Neutrophil (primary cell): ENCODE measurements at regions not wholly inside any gene's neighbourhood (a gene's known extent, or its start where the extent isn't known, plus 50 kb on each side); places are given as distances from the start of the nearest gene placed in this dataset.

Experiments used
- H3K27ac ChIP-seq: fragments of 200-600 bp; sonication (generic); 2 replicates; pipeline ENCODE4 v1.5.1; 2016; ENCODE audit warnings: mild to moderate bottlenecking, moderate library complexity
- H3K27me3 ChIP-seq: fragments of 200-600 bp; sonication (generic); 2 replicates; pipeline ENCODE4 v1.6.0; 2016; ENCODE audit warnings: mild to moderate bottlenecking
- H3K36me3 ChIP-seq: fragments of 200-600 bp; sonication (generic); 2 replicates; pipeline ENCODE4 v1.5.1; 2017
- H3K4me1 ChIP-seq, 2 experiments: fragments of 200-600 bp in 1 of 2; sonication (generic) in 1 of 2; 1 replicate in 1 of 2; 2 replicates in 1 of 2; pipeline versions ENCODE4 v1.5.1 to v1.6.1; 2013 to 2016; ENCODE audit warnings: low read depth in 1 of 2, low read length in 1 of 2, mild to moderate bottlenecking in 1 of 2, moderate library complexity in 1 of 2; ENCODE audit not compliant: control insufficient read depth in 1 of 2, insufficient read depth in 1 of 2
- H3K4me3 ChIP-seq, 2 experiments: fragments of 200-600 bp in 1 of 2; sonication (generic) in 1 of 2; 1 replicate in 1 of 2; 2 replicates in 1 of 2; pipeline ENCODE4 v1.5.1; 2013 to 2016; ENCODE audit warnings: low read depth in 1 of 2, low read length in 1 of 2, mild to moderate bottlenecking in 1 of 2, moderate library complexity in 1 of 2
- H3K9me3 ChIP-seq: fragments of 200-600 bp; sonication (generic); 2 replicates; pipeline ENCODE4 v1.5.1; 2016
- TF ChIP-seq, protein P1 (sequence below): fragments of 200-600 bp; sonication (generic); IDR thresholded peaks from 2 replicates; pipeline ENCODE4 v1.5.1; 2016; ENCODE audit warnings: antibody characterized with exemption

DNA sequence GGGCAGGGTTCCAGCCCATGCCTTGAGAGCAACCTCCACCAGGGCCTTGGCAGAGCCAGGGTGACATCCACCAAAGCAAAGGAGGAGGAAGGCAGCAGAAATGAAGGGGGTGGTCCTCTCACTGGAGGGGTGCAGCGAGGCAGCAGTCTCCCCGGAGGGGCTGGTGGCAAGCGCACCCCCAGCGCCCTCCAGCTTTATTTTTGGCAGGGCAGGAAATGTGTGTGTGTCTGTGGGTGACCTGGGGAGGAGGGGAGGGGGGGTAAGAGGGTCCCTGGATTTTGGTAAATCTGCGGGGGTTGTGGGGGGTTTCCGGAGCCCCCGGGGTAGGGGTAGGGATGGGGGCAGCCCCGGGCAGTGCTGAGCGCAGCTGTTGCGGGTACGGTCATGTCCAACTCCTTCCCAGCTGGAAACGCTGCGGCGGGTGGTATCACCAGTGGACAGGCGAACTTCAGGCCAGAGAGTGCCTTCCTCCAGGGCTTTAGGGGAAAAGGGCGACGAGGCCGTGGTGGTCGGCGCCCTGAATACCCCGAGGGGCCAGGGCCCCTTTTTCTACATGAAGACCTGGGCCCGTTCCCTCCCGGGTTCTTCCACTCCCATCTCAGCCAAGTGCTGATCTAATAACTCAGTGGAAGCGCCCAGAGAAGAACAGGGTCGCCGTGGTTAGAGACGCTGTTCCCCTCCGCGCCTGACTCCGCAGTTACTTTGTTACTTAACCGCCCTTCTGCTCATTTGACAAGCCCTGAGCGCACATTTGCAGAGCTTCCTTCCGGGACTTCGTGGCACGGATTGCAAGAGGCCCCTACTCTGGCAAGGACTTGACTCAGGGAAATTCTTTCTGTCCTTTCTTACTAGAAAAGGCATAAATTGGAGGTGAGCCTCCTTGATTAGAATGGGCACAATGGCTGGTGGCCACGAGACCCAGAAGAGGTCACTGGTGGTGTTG lies 55.2 kb downstream of the FOS start:
- Histone ChIP-seq H3K27ac (peak overlapping the region; percentile 89), H3K27me3 (no peaks in the 10 kb centered on the region), H3K4me1 (peaks cover 77% of the 10 kb centered on the region in 2 experiments), H3K4me3 (peak overlapping the region; percentile 59 to 60), H3K9me3 (no peaks in the 10 kb centered on the region), H3K36me3 (no peaks in the 10 kb centered on the region)
- TF ChIP-seq, protein P1, sequence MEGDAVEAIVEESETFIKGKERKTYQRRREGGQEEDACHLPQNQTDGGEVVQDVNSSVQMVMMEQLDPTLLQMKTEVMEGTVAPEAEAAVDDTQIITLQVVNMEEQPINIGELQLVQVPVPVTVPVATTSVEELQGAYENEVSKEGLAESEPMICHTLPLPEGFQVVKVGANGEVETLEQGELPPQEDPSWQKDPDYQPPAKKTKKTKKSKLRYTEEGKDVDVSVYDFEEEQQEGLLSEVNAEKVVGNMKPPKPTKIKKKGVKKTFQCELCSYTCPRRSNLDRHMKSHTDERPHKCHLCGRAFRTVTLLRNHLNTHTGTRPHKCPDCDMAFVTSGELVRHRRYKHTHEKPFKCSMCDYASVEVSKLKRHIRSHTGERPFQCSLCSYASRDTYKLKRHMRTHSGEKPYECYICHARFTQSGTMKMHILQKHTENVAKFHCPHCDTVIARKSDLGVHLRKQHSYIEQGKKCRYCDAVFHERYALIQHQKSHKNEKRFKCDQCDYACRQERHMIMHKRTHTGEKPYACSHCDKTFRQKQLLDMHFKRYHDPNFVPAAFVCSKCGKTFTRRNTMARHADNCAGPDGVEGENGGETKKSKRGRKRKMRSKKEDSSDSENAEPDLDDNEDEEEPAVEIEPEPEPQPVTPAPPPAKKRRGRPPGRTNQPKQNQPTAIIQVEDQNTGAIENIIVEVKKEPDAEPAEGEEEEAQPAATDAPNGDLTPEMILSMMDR: no peak

DNA sequence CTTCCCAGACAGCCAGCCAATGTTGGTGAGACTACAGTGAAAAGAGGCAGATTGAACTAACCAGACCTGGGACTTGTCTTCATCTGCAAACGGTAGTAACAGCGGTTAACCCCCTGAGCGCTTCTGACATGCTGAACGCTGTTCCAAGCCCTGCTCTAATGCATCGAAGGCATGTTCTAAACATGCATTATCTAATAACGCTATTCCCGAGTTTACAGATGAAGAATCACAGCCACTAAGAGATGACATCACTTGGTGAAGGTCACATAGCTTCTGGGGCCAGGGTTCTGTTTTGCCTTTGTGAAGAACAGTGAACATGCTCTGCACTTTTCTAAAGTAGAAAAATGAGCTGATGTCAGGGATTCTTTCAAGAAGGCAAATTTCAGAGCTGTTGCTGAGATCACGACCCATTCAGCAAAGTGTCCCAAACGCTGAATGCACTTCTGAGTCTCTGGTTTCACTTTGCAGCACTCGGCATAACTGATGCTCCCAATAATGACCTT lies 56.0 kb downstream of the FOS start:
- TF ChIP-seq, protein P1: no peak
- H3K4me1 ChIP-seq: peaks cover 78% of the 10 kb centered on the region in 2 experiments
- peak overlapping the region; percentile 59 to 60 for H3K4me3 ChIP-seq
- no peaks in the 10 kb centered on the region for H3K36me3 ChIP-seq
- peak overlapping the region; percentile 89 for H3K27ac ChIP-seq
- no peaks in the 10 kb centered on the region for H3K27me3 ChIP-seq
- H3K9me3 ChIP-seq: no peaks in the 10 kb centered on the region

DNA sequence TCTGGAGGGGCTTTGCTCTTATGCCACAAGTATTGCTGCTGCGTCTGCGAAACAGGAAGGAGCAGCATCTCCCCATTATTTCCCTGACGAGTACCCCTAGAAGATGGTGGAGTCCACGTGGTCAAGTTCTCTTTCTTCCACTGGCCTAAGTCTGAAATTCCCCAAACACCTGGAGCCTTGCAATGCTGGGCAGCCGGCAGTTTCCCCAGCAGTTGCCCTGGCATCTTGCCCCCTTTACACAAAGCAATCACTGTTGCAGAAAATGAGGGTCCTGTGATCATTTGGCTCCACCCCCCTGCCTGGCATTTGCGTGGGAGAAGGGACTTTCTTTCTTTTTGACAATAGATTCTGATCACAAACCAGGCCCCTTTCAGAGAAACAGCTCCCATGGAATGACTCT lies 56.9 kb downstream of the FOS start:
- Histone ChIP-seq H3K27me3 (no peaks in the 10 kb centered on the region), H3K36me3 (no peaks in the 10 kb centered on the region), H3K4me1 (peaks cover 87 to 88% of the 10 kb centered on the region in 2 experiments), H3K4me3 (no peak overlapping the region), H3K27ac (peak overlapping the region; percentile 89), H3K9me3 (no peaks in the 10 kb centered on the region)
- TF ChIP-seq, protein P1: no peak

- peak overlapping the region; percentile 92 for H3K27ac ChIP-seq
- no peaks in the 10 kb centered on the region for H3K36me3 ChIP-seq
- H3K9me3 ChIP-seq: no peaks in the 10 kb centered on the region
- peaks cover 97 to 98% of the 10 kb centered on the region in 2 experiments for H3K4me1 ChIP-seq
- TF ChIP-seq, protein P1: no peak
- H3K4me3 ChIP-seq: no peak overlapping the region
- no peaks in the 10 kb centered on the region for H3K27me3 ChIP-seq
These were observed 59.8 kb downstream of the FOS start for GRCh38 chr14:75338398-75338797.

DNA sequence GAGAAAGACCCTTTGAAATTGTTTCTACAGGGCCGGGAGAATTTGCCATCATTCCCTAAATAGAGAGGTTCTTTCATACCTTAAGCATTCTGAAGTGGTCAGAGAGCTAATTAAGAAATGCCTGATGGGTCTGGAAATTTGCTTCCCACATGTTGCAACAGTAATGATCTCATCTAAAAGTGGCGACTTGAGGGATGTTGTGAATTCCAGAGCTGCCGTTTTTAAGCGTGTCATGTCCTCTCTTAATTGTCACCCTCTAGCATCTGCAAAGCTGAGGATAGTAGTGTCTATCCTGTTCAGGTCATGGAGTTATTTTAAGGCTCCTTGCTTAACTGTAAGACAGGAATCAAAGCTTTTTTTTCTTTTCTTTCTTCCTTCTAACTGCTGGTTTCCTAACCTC lies 60.4 kb downstream of the FOS start:
- Histone ChIP-seq H3K27ac (peak overlapping the region; percentile 92), H3K27me3 (no peaks in the 10 kb centered on the region), H3K4me3 (no peak overlapping the region), H3K36me3 (no peaks in the 10 kb centered on the region), H3K9me3 (no peaks in the 10 kb centered on the region), H3K4me1 (peaks cover 97 to 100% of the 10 kb centered on the region in 2 experiments)
- TF ChIP-seq, protein P1: no peak
